ENCODE measurements at regions not wholly inside any gene's neighbourhood (a gene's known extent, or its start where the extent isn't known, plus 50 kb on each side); places are given as distances from the start of the nearest gene placed in this dataset.

GRCh38 chr13:39810091-39810877 lies 154.8 kb downstream of the COG6 start:
- TF ChIP-seq TAF1 (IDR thresholded peaks at IDR 0.05; ENCODE audit: control insufficient read depth, extremely low read depth, insufficient read depth, low read length, severe bottlenecking) (no peak), E2F6 (IDR thresholded peaks at IDR 0.05; ENCODE audit: borderline replicate concordance in 1 of 2, extremely low read depth in 1 of 2, insufficient read depth in 1 of 2, insufficient read length in 1 of 2, low read depth in 1 of 2, low read length in 1 of 2, poor library complexity in 1 of 2, severe bottlenecking in 1 of 2) (no peak), SMARCA4 (IDR thresholded peaks at IDR 0.05) (no peak), TBP (optimal IDR thresholded peaks at IDR 0.05; ENCODE audit: low read depth, low read length) (no peak), ZNF740 (CRISPR knock-in tag; IDR thresholded peaks at IDR 0.05) (no peak), ZNF740 (tag; IDR thresholded peaks at IDR 0.05) (no peak), SMAD4 (CRISPR knock-in tag; conservative IDR thresholded peaks at IDR 0.05) (no peak), REST (IDR thresholded peaks at IDR 0.05; ENCODE audit: borderline replicate concordance) (no peak), REST (CRISPR knock-in tag; IDR thresholded peaks at IDR 0.05; ENCODE audit: low read depth) (no peak)
